OCI-M2 (cell line): ENCODE measurements at regions not wholly inside any gene's neighbourhood (a gene's known extent, or its start where the extent isn't known, plus 50 kb on each side); places are given as distances from the start of the nearest gene placed in this dataset.
"Not testable (repeated sequence)": the region's sequence is repeated elsewhere in the genome, so short reads cannot be mapped to it uniquely, and the experiment has no call there.

Experiments used
- DNase-seq: peaks from one replicate; lab custom pipeline; 2025; ENCODE audit not compliant: unreplicated experiment; lab: John Stamatoyannopoulos, UW

DNA sequence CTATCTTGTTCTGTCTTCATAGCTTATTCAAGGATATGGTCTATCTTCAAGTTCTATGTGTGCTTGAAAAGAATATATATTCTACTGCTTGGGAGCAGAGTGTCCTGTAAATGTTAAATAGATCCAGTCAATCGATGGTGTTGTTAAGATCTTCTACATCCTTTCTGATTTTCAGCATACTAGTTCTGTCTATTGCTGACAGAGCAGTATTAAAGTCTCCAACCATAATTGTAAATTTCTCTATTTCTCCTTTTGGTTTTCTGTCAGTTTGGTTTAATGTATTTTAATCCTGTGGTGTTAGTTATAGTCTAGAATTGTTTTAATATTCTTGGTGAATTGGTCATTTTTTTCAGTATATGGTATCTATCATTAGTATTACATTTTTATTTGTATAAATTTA is 124.0 kb upstream of the COX7C start:
- DNase-seq: no peak

DNA sequence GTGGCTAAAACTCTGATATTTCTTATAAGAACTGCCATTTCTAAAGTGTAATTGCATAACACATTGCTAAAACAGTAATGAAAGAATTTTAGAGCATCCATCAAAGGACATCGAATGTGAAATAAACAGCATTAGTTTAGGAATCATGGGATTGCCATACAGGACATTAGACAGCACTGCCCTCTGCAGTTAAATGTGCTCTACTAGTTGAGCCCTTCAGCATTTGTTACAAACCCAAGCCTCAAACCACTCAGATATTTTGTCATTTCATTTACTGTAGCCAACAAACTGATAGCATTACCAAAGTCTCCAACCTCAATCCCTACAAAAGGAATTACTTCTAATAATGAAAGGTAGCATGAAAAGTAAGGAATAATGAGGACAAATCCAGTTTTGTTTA is 116.8 kb upstream of the COX7C start:
- no peak for DNase-seq

DNA sequence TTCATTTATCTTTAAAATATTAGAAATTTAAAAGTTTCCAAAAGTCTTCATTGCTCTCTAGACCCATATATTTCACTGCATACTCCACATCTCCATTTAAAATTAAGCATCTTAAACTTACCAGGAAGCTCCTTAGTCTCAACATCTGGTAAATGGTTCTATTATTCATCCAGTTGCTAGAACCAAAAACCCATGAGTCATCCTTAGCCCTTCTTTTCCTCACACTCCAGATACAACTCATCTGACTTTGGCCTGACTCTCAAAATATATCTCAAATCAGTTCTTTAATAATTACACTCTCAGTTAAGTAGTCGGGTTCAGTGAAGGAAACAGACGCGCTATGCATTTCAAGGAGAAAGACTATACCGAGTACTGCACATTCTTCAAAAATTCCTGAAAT is 110.2 kb upstream of the COX7C start:
- DNase-seq: no peak

DNA sequence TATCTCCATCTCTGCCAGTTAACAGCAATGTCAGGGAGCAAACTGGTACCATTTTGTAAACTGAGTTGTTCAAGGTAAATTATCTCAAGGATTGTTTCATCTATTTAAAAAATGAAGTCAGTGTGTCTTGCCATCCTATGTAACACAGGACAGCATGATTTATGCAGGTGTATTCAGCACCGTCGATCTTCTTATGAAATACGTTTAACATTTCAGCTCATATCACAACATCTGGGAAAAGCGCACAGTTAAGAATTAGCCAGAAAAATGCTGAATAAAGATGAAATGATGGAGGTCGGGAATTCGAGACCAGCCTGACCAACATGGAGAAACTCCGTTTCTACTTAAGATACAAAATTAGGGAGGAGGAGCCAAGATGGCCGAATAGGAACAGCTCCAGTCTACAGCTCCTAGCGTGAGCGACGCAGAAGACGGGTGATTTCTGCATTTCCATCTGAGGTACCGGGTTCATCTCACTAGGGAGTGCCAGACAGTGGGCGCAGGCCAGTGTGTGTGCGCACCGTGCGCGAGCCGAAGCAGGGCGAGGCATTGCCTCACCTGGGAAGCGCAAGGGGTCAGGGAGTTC is 107.3 kb upstream of the COX7C start:
- DNase-seq: not testable (repeated sequence)

DNA sequence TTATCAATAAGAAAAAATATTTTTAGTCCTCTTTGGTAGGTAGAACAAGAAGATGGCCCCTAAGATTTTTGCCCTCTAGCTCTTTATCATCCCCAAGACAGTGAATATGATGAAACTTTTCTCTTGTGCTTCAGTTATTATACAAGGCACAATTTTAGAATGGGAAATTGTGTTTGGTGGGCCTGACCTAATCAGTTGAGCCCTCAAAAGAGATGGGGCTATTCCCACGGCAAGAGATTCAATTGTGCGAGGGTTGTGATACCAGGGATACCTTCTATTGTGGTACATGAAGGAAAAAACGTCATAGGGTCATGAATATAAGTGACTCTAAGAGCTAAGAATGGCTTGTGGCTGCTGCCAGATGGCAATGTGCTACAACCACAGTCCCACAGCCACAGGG is 94.0 kb upstream of the COX7C start:
- no peak for DNase-seq

DNA sequence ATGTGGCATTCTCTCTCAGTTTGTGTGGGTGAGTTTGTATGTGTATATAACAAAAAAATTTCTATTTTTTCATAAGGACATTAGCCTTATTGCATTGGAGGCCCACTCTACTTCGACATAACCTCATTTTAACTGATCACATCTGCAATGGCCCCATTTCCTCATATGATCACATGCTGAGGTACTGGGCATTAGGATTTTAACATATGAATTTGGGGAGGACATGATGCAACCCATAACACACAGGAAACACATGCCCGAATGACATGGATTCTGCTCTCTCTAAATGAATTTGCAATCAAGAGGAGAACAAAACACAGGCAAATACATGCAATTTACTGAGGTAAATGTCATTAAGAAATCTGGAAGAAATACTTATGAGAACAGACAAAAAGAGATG is 92.1 kb upstream of the COX7C start:
- DNase-seq: no peak

DNA sequence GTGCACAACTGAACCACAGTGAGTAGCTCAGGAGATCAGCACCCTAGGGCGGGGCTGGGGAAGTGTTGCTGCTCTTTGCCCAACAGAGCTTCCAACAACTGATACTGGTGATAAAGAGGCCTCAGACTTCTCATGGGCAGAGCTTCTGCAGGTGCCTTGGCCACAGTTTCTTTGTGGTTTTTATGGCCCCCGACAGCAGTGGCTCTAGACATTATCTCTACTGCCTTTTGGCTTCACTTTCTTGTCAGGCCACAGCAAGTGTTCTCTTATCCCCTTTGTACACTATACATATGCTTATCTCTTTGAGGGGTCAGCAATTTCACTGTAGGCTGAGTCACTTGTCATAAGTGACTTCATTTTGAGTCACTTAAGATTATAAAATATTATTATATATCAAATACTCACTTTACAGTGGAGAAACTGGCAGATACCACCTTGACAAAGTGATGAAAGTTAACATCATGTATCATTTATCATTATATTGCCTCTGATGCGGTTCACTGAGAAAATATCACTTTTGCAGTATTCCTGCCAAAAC is 90.9 kb upstream of the COX7C start:
- DNase-seq: peak; percentile 52

DNA sequence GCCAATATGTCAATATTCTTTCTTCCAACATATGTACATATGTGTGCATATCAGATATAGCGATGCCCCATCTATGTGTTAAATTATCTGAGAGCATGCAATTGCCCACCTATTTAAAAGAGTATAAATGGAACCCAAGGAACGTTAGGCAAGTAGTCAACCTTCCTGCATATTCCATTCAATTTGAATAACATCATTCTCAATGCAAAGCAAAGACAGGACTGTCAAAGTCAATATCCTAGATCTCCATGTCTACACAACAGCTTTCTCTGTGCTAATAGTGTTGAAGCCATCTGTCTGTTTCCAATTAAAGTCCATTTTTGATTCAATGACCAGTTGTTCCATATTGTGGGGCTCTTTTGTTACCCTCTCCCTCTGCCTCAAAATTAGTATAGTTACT is 85.3 kb upstream of the COX7C start:
- DNase-seq: no peak

DNA sequence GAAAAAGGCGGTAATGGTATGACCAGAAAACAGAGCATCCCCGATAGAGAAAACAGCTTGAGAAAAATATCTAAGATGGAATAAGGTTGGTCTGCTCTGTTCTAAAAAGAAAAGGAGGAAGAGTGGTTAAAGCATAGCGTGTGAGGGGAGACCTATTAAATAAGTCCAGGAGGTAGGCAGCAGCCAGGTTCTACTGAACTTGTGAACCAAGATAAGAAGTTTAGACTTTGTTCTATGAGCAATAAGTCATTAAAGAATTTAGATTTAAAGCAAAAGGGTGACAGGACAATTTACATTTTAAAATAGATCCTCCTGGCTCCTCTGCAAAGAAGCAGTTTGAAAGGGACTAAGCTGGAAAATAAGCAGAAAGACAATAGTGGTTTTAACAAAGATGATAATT is 81.3 kb upstream of the COX7C start:
- no peak for DNase-seq

DNA sequence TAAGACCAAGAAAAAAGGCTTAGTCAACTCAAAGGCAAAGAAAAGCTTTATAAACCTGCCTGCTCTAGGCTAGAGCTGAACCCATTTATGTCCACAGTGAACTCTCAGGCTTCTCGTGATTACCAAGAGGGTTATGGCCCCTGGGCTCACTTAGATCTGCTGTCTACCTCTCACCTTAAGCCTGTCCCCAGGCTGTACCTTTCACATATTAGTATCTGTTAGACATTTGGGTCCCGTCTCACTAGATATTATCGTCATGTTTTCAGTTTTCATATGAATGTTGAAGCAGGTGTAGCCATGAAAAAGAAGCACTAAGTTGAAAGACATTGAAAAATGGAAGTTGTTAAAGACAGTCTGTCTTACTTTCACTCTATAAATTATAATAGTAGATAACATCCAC is 75.2 kb upstream of the COX7C start:
- no peak for DNase-seq

DNA sequence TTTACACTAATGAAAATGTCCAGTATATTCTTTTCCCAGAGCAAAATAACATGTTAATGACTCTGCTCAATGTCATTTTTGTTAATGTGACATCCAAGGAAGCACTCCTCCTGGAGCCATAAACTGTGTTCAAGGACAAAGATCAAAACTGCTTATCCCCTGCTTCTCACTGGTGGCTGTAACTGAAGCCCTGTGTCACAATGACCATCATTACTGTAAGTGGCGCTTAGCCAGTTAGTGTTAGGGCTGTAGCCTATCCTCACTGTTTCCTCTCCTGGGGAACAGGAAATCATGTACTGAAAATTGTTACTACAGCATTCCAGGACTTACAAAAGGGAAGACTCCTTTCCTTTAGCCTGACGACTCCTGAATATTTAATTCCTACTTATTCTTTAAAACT is 71.7 kb upstream of the COX7C start:
- no peak for DNase-seq

DNA sequence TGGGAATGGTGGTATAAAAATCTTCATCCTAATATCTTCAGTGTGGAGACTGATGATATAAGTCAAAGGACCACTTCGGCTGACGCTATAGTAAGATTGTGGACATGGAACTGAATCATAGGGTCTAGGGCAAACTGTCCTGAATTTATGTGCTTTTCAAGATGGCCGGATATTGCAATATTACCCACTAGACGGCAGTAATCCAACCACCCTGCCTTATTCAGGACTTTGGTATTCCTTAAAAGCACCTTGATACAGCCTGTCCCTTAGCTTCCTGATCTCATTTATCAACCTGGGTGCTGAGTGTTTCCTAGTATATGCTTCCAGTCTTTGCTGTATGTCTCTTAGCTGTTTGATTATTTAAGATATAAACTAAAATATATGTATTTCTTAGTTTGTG is 71.2 kb upstream of the COX7C start:
- no peak for DNase-seq

DNA sequence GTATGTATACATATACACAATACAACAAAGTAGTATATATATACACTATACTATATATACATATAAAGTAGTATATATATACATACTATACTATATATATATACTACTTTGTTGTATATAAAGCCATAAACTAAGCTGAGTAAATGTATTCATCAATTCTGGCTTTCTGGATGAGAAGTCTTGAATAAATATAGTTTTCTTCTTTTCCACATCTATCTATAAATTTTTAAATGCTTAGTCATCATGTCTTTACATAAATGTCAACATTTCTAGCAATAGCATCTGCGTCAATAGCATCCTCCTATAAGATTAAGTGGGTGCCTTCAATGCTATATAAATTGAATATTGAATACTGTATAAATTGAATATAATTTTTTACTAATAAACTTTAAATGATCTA is 63.1 kb upstream of the COX7C start:
- no peak for DNase-seq

DNA sequence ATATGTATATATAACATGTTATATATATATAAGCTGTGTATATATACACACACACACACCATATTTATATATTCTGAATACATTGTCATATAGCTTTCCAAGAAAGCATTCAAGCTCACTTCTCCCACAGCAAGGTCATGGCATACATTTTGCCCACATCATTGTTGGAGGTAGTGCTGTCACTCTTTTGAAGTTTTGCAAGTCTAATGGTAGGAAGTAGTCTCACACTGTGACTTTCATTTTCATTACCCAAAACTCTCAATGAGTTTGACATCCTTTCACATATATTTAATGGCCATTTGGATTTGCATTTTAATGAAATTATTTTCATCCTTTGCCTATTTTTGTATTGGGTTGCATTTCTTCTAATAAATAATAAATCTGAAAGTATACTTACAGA is 59.8 kb upstream of the COX7C start:
- no peak for DNase-seq

DNA sequence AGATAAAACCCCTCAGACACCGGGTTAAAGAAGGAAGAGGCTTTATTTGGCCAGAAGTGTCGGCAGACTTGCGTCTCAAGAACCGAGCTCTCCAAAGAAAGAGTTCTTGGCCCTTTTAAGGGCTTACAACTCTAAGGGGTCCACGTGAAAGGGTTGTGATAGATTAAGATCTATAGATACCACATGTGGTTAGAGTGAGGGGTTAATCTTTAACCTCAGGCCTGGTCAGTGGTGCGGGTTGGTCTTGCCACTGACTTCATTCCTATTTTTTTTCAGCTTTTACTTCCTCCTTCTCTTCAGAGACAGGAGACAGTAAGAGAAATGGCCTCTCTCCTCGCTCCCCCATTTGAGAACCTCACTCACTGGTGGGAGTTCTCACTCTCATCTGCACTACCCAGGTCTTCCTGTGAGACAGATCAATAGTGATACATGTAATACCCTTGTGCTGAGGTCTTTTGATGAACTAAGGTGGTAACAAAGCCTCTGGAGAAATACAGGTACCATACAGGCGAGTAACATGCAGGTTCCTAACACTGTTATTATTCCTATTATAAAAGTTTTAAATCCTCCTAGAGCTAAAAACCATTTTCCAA is 52.4 kb upstream of the COX7C start:
- no peak for DNase-seq

DNA sequence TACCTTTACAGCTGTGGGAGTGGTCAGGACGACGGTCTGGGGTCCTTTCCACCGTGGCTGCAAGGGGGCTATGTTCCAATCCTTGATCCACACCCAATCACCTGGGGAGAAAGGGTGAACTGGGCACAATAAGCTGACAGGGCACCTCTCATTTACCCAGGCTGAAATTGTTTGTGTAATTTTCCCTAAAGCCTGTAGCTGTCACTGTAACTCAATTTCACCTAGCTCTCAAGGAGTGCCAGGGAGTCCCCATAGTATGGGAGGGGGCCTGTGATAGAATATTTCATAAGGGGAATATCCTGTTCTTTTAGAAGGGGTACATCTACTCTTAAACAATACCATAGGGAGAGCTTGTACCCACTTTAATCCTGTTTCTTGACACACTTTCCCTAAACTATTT is 51.7 kb upstream of the COX7C start:
- DNase-seq: not testable (repeated sequence)
